HepG2 (cell line): ENCODE measurements at regions not wholly inside any gene's neighbourhood (a gene's known extent, or its start where the extent isn't known, plus 50 kb on each side); places are given as distances from the start of the nearest gene placed in this dataset.

Source experiments
- ATAC-seq: fragments of 200-7000 bp; cut with Tn5 transposase; 3 replicates; pipeline ENCODE4 v1.9.1; 2020; ENCODE audit warnings: mild to moderate bottlenecking, moderate library complexity
- BruUV-seq: library from RNA; stranded (reverse); fragments of 400-500 nt; replicated peaks from 2 replicates; lab custom pipeline; 2021; lab: Mats Ljungman, UMichigan
- CTCF ChIA-PET: fragments of 300-600 bp; formaldehyde crosslinking; extraction: SDS; loops from one replicate; lab custom pipeline; 2021; ENCODE audit warnings: low total read pairs, inconsistent platforms, low intra/inter-chr PET ratio; lab: Yijun Ruan, JAX
- POLR2A ChIA-PET: fragments of 350-600 bp; sonication (Branson Sonifier 250); formaldehyde crosslinking; loops from one replicate; lab custom pipeline; 2020; ENCODE audit warnings: antibody characterized with exemption, inconsistent platforms; lab: Yijun Ruan, JAX
- DNase-seq: peaks from one replicate; pipeline ENCODE4 v3.0.0-alpha.2; 2015; ENCODE audit warnings: low spot score
- FAIRE-seq: peaks from 3 replicates; lab custom pipeline; 2011; peaks lifted over from hg19 to GRCh38; lab: Jason Lieb, UNC
- H2AFZ ChIP-seq: one replicate; pipeline ENCODE4 v1.6.1; 2011; ENCODE audit warnings: low read length, inconsistent platforms
- H3K27ac ChIP-seq: fragments of 300-600 bp; 3 replicates; pipeline ENCODE4 v1.8.0; 2011; ENCODE audit warnings: mixed run types, mild to moderate bottlenecking, mixed read lengths, low read length, inconsistent platforms; ENCODE audit not compliant: insufficient read depth; ENCODE audit errors: extremely low read length
- H3K27me3 ChIP-seq, 2 experiments: fragments of 200-600 bp in 1 of 2; 2 replicates in 1 of 2; 3 replicates in 1 of 2; pipeline versions ENCODE4 v1.6.0 to v1.8.0; 2011; ENCODE audit warnings: low read length in 2 of 2, mild to moderate bottlenecking in 2 of 2, moderate library complexity in 2 of 2, inconsistent platforms in 1 of 2; ENCODE audit not compliant: insufficient read depth in 2 of 2, control insufficient read depth in 1 of 2
- H3K36me3 ChIP-seq, 2 experiments: fragments of 200-600 bp in 1 of 2; replicated peaks in 1 of 2; 2 replicates in 1 of 2; 3 replicates in 1 of 2; pipeline versions ENCODE4 v1.5.1 to v1.8.0; 2011; ENCODE audit warnings: low read length in 2 of 2, inconsistent platforms in 1 of 2; ENCODE audit not compliant: insufficient read depth in 2 of 2, control insufficient read depth in 1 of 2
- H3K4me1 ChIP-seq: 2 replicates; pipeline ENCODE4 v1.5.1; 2012; ENCODE audit warnings: low read length, inconsistent platforms; ENCODE audit not compliant: insufficient read depth
- H3K4me2 ChIP-seq: 2 replicates; pipeline ENCODE4 v1.6.0; 2011; ENCODE audit warnings: low read depth, low read length, inconsistent platforms
- H3K4me3 ChIP-seq, 3 experiments: fragments of 200-600 bp in 1 of 3; sonication (generic), shearing (Covaris generic) in 1 of 3; replicated peaks in 1 of 3; 2 replicates each; pipeline ENCODE4 v1.5.1; 2011 to 2016; ENCODE audit warnings: low read length in 3 of 3, inconsistent platforms in 2 of 3, low read depth in 2 of 3, mild to moderate bottlenecking in 2 of 3, control low read depth in 1 of 3, mixed read lengths in 1 of 3; ENCODE audit not compliant: insufficient read depth in 1 of 3
- H3K79me2 ChIP-seq: one replicate; pipeline ENCODE4 v1.6.1; 2011; ENCODE audit warnings: low read length, inconsistent platforms; ENCODE audit not compliant: insufficient read depth
- H3K9ac ChIP-seq: 2 replicates; pipeline ENCODE4 v1.6.0; 2011; ENCODE audit warnings: mild to moderate bottlenecking, low read depth, low read length, inconsistent platforms; ENCODE audit not compliant: insufficient read depth
- H3K9me3 ChIP-seq: 2 replicates; pipeline ENCODE4 v1.5.1; 2012; ENCODE audit warnings: mild to moderate bottlenecking, low read length
- H4K20me1 ChIP-seq: 2 replicates; pipeline ENCODE4 v1.6.0; 2011; ENCODE audit warnings: inconsistent platforms, mild to moderate bottlenecking, low read length, moderate library complexity; ENCODE audit not compliant: insufficient read depth
- AHR ChIP-seq: IDR thresholded peaks from 2 replicates; pipeline ENCODE4 v1.6.1; 2018; ENCODE audit warnings: missing genetic modification reagents, missing compliant biosample characterization
- CENPX ChIP-seq: sonication (generic); formaldehyde crosslinking; IDR thresholded peaks from 2 replicates; pipeline ENCODE4 v1.9.0; 2021; ENCODE audit warnings: mild to moderate bottlenecking, missing genetic modification reagents, moderate library complexity
- FOXO1 ChIP-seq: sonication (generic); formaldehyde crosslinking; IDR thresholded peaks from 2 replicates; pipeline ENCODE4 v1.4.0; 2020; ENCODE audit warnings: missing genetic modification reagents
- HHEX ChIP-seq: IDR thresholded peaks from 2 replicates; pipeline ENCODE4 v1.6.1; 2016; ENCODE audit warnings: control low read depth
- HMG20A ChIP-seq: IDR thresholded peaks from 2 replicates; pipeline ENCODE4 v1.6.1; 2016; ENCODE audit warnings: borderline replicate concordance
- KLF12 ChIP-seq: sonication (generic); formaldehyde crosslinking; IDR thresholded peaks from 2 replicates; pipeline ENCODE4 v1.4.0; 2020; ENCODE audit warnings: missing genetic modification reagents, borderline replicate concordance
- MED13 ChIP-seq: sonication (generic); formaldehyde crosslinking; IDR thresholded peaks from 2 replicates; pipeline ENCODE4 v1.5.0; 2020; ENCODE audit warnings: missing genetic modification reagents
- NR2F2 ChIP-seq: IDR thresholded peaks from 2 replicates; pipeline ENCODE4 v1.6.1; 2012; ENCODE audit warnings: low read depth, inconsistent platforms, borderline replicate concordance
- PAWR ChIP-seq: sonication (generic); formaldehyde crosslinking; IDR thresholded peaks from 2 replicates; pipeline ENCODE4 v1.4.0; 2020; ENCODE audit warnings: missing genetic modification reagents, mild to moderate bottlenecking, borderline replicate concordance
- REL ChIP-seq: sonication (generic); formaldehyde crosslinking; conservative IDR thresholded peaks from 2 replicates; pipeline ENCODE4 v1.8.0; 2022; ENCODE audit warnings: mild to moderate bottlenecking, missing genetic modification reagents, moderate library complexity
- TGIF2 ChIP-seq: IDR thresholded peaks from 2 replicates; pipeline ENCODE4 v1.6.1; 2016; ENCODE audit warnings: control low read depth, missing compliant biosample characterization
- ZNF18 ChIP-seq: sonication (generic); formaldehyde crosslinking; IDR thresholded peaks from 2 replicates; pipeline ENCODE4 v1.8.0; 2022; ENCODE audit warnings: mild to moderate bottlenecking, missing genetic modification reagents; ENCODE audit not compliant: insufficient replicate concordance
- ZNF20 ChIP-seq: sonication (generic); formaldehyde crosslinking; IDR thresholded peaks from 2 replicates; pipeline ENCODE4 v1.4.0; 2020; ENCODE audit warnings: mild to moderate bottlenecking, moderate library complexity, missing genetic modification reagents
- ZNF317 ChIP-seq: sonication (generic); formaldehyde crosslinking; IDR thresholded peaks from 2 replicates; pipeline ENCODE4 v1.5.0; 2020; ENCODE audit warnings: mild to moderate bottlenecking, missing genetic modification reagents
- ZNF383 ChIP-seq: sonication (generic); formaldehyde crosslinking; IDR thresholded peaks from 2 replicates; pipeline ENCODE4 v1.4.0; 2020; ENCODE audit warnings: missing genetic modification reagents, mild to moderate bottlenecking, borderline replicate concordance
- ZNF562 ChIP-seq: sonication (generic); formaldehyde crosslinking; IDR thresholded peaks from 2 replicates; pipeline ENCODE4 v1.8.0; 2022; ENCODE audit warnings: missing genetic modification reagents, borderline replicate concordance
- ZNF607 ChIP-seq: sonication (generic); formaldehyde crosslinking; IDR thresholded peaks from 2 replicates; pipeline ENCODE4 v1.5.1; 2020; ENCODE audit warnings: missing genetic modification reagents, mild to moderate bottlenecking, borderline replicate concordance
- ZNF614 ChIP-seq: IDR thresholded peaks from 2 replicates; pipeline ENCODE4 v1.6.1; 2018; ENCODE audit warnings: missing biosample characterization, missing genetic modification reagents, inconsistent platforms, borderline replicate concordance
- ZNF772 ChIP-seq: sonication (generic); formaldehyde crosslinking; IDR thresholded peaks from 2 replicates; pipeline ENCODE4 v1.5.0; 2020; ENCODE audit warnings: mild to moderate bottlenecking, missing genetic modification reagents
- WGBS: methylation state at CpG from one replicate; pipeline ENCODE4 v1.1.6; 2017; ENCODE audit warnings: low lambda C conversion rate; 5-methylcytosine and 5-hydroxymethylcytosine counted together
- in situ Hi-C: cut with HindIII; loops from 2 replicates; pipeline ENCODE4 v1.10.0; 2017; ENCODE audit warnings: low pct_unique_long_range_greater_than_20kb; ENCODE audit not compliant: extremely low pct_ligation_motif_present
- intact Hi-C: fragments of 100-400 bp; cut with micrococcal nuclease; formaldehyde crosslinking; loops from one replicate; pipeline ENCODE4 v1.10.0; 2022; ENCODE audit not compliant: unreplicated experiment

- no peak for TF ChIP-seq ZNF317
- TF ChIP-seq TGIF2 (CRISPR knock-in tag): no peak
- no peak for TF ChIP-seq ZNF18
- no peak for TF ChIP-seq AHR (CRISPR knock-in tag)
- no peak for TF ChIP-seq NR2F2
- TF ChIP-seq KLF12 (CRISPR knock-in tag): no peak
- TF ChIP-seq MED13 (CRISPR knock-in tag): no peak
- no peak for TF ChIP-seq ZNF20 (CRISPR knock-in tag)
- no peak for TF ChIP-seq ZNF607
- no peak for TF ChIP-seq PAWR (CRISPR knock-in tag)
- no peak for TF ChIP-seq ZNF383 (CRISPR knock-in tag)
- TF ChIP-seq ZNF614 (CRISPR knock-in tag): no peak
- no peak for TF ChIP-seq REL (CRISPR knock-in tag)
- TF ChIP-seq FOXO1 (CRISPR knock-in tag): no peak
- TF ChIP-seq CENPX (CRISPR knock-in tag): no peak
- TF ChIP-seq ZNF562 (CRISPR knock-in tag): no peak
- no peak for TF ChIP-seq HMG20A (CRISPR knock-in tag)
- no peak for TF ChIP-seq HHEX
- no peak for TF ChIP-seq ZNF772 (CRISPR knock-in tag)
- intact Hi-C loops: no loop called here
- Histone ChIP-seq H3K9me3 (no peaks in the 10 kb centered on the region), H3K4me3 (no peak overlapping the region), H3K36me3 (no peaks in the 10 kb centered on the region), H3K79me2 (no peaks in the 10 kb centered on the region), H4K20me1 (no peaks in the 10 kb centered on the region), H3K4me2 (no peak overlapping the region), H3K4me1 (no peaks in the 10 kb centered on the region), H3K9ac (no peak overlapping the region), H3K27me3 (no peaks in the 10 kb centered on the region), H2AFZ (no peak overlapping the region), H3K27ac (no peak overlapping the region)
- CTCF ChIA-PET: no interaction called here
- DNase-seq (no peak), FAIRE-seq (no peak), ATAC-seq (no peak)
- WGBS: 0% methylated on average over 2 of the region's 2 CpGs
- BruUV-seq: no TSS peak
- POLR2A ChIA-PET: no interaction called here
- in situ Hi-C loops: no loop called here
Observed at GRCh38 chr6:22029171-22029570, 267.7 kb downstream of the PRL start.
